Prostate gland (tissue), 2 donors: ENCODE measurements at regions not wholly inside any gene's neighbourhood (a gene's known extent, or its start where the extent isn't known, plus 50 kb on each side); places are given as distances from the start of the nearest gene placed in this dataset.

Experiments used
- DNase-seq: peaks from one replicate; pipeline ENCODE4 v3.0.0-alpha.2; 2019; ENCODE audit warnings: low spot score
- H3K27ac ChIP-seq, 2 donors: fragments of 200-600 bp; sonication (generic); 2 replicates each; pipeline ENCODE4 v1.5.1; 2017 to 2019
- H3K27me3 ChIP-seq: fragments of 200-600 bp; sonication (generic); replicated peaks from 2 replicates; pipeline ENCODE4 v1.5.1; 2019; ENCODE audit not compliant: insufficient read depth
- H3K36me3 ChIP-seq, 2 donors: fragments of 200-600 bp; sonication (generic); 1 replicate in 1 of 2; 2 replicates in 1 of 2; pipeline versions ENCODE4 v1.5.1 to v1.8.1; 2017 to 2019
- H3K4me1 ChIP-seq: fragments of 200-600 bp; sonication (generic); replicated peaks from 2 replicates; pipeline ENCODE4 v1.5.1; 2019
- H3K4me3 ChIP-seq, 2 donors: fragments of 200-600 bp; sonication (generic); 2 replicates each; pipeline ENCODE4 v1.5.1; 2017 to 2019
- H3K9me3 ChIP-seq: fragments of 200-600 bp; sonication (generic); 2 replicates; pipeline ENCODE4 v1.5.1; 2017
- POLR2A ChIP-seq: fragments of 450-650 bp; IDR thresholded peaks from one replicate; pipeline ENCODE4 v1.6.1; 2016; ENCODE audit warnings: antibody characterized with exemption, mild to moderate bottlenecking
- POLR2AphosphoS5 ChIP-seq: sonication (generic); formaldehyde crosslinking; IDR thresholded peaks from one replicate; pipeline ENCODE4 v1.6.1; 2017; ENCODE audit warnings: antibody characterized with exemption
- WGBS: methylation state at CpG from one replicate; pipeline ENCODE4 v1.1.5; 2018; 5-methylcytosine and 5-hydroxymethylcytosine counted together
- intact Hi-C: fragments of 100-400 bp; cut with DNase I; formaldehyde crosslinking; loops from one replicate; pipeline ENCODE4 v1.14.2; 2022
- TF ChIP-seq, protein P1 (sequence below), 4 experiments: fragments of 200-600 bp in 2 of 4; fragments of 450-650 bp in 2 of 4; sonication (generic) in 2 of 4; IDR thresholded peaks; 1 replicate in 3 of 4; 2 replicates in 1 of 4; pipeline ENCODE4 v1.5.1; 2016 to 2019; ENCODE audit warnings: antibody characterized with exemption in 4 of 4, mild to moderate bottlenecking in 2 of 4, moderate library complexity in 2 of 4

DNA sequence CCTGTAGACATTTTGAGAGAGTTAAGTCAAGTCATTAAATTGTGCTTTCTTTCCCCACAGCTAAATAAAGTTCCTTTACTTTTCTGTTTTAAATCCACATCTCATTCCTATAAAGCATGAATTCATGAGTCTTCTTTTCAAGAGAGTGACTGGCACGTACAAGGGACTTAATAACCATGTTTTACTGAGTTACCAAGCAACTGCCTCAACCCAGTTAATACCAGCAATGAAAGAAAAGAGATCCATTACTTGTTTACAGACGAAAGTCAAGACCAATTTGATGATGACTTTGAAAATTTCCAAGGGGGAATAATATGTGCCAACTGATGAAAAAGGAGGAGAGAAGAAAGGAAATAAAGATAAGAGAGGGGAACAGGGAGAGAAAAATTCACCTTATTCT lies 1082.5 kb upstream of the GYPC start:
- H3K9me3 ChIP-seq = no peaks in the 10 kb centered on the region
- no peak for DNase-seq
- no peak for TF ChIP-seq POLR2A
- no peak for TF ChIP-seq POLR2AphosphoS5
- TF ChIP-seq, protein P1, sequence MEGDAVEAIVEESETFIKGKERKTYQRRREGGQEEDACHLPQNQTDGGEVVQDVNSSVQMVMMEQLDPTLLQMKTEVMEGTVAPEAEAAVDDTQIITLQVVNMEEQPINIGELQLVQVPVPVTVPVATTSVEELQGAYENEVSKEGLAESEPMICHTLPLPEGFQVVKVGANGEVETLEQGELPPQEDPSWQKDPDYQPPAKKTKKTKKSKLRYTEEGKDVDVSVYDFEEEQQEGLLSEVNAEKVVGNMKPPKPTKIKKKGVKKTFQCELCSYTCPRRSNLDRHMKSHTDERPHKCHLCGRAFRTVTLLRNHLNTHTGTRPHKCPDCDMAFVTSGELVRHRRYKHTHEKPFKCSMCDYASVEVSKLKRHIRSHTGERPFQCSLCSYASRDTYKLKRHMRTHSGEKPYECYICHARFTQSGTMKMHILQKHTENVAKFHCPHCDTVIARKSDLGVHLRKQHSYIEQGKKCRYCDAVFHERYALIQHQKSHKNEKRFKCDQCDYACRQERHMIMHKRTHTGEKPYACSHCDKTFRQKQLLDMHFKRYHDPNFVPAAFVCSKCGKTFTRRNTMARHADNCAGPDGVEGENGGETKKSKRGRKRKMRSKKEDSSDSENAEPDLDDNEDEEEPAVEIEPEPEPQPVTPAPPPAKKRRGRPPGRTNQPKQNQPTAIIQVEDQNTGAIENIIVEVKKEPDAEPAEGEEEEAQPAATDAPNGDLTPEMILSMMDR (IDR thresholded peaks at IDR 0.05) = no peak
- no peak overlapping the region for H3K27ac ChIP-seq
- H3K4me1 ChIP-seq = no peaks in the 10 kb centered on the region
- H3K27me3 ChIP-seq = no peaks in the 10 kb centered on the region
- H3K4me3 ChIP-seq = no peak overlapping the region
- 31% methylated on average over 2 of the region's 2 CpGs for WGBS
- intact Hi-C loops = no loop called here
- no peaks in the 10 kb centered on the region for H3K36me3 ChIP-seq

DNA sequence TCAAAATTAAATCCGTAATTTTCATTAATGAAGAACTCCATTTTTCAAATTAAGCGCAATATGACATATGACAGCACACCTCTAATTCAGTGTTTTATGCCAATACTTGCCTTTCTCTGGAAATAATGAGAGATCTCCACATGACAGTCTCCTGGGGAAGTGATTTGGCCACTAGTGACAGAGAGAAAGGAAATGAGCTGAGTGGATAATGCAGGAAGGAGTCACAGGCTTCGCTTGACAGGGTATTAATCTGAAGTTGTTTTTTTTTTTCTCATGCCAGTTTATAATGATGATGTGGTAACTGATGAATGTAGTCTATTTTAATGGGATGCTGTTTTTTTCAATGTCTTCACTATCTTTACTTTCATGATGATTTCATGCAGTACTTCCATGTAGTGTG lies 1079.4 kb upstream of the GYPC start:
- Histone ChIP-seq H3K4me1 (no peaks in the 10 kb centered on the region), H3K27ac (no peak overlapping the region), H3K9me3 (no peaks in the 10 kb centered on the region), H3K36me3 (no peaks in the 10 kb centered on the region), H3K27me3 (no peaks in the 10 kb centered on the region), H3K4me3 (no peak overlapping the region)
- 90% methylated on average over 3 of the region's 3 CpGs for WGBS
- intact Hi-C loops = no loop called here
- DNase-seq = no peak
- no peak for TF ChIP-seq POLR2AphosphoS5
- TF ChIP-seq, protein P1 (IDR thresholded peaks at IDR 0.05) = no peak
- no peak for TF ChIP-seq POLR2A

DNA sequence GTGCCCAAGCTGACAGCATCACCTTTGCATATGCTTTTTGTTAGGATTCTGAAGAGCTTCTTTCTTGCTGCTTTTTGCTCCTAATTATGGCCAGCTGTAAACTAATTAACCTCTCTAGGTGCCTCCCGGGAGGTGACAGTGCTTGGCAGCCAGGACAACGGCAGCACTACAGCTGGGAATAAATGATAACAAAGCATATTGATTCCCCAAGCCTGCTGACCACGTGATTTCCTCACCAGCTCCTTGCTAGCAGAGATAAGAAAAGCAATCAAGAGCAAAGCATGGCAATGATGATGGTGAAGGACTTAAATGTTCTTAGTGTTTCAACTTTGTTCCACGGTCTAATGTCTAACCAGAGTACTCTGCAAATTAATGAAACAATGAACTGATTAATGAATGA lies 1074.4 kb upstream of the GYPC start:
- WGBS = 38% methylated on average over 4 of the region's 4 CpGs
- TF ChIP-seq, protein P1 (IDR thresholded peaks at IDR 0.05) = no peak
- no peak for TF ChIP-seq POLR2A
- no peak for TF ChIP-seq POLR2AphosphoS5
- DNase-seq = no peak
- intact Hi-C loops = no loop called here
- Histone ChIP-seq H3K9me3 (no peaks in the 10 kb centered on the region), H3K27me3 (no peaks in the 10 kb centered on the region), H3K4me1 (no peaks in the 10 kb centered on the region), H3K4me3 (no peak overlapping the region), H3K27ac (no peak overlapping the region), H3K36me3 (no peaks in the 10 kb centered on the region)

DNA sequence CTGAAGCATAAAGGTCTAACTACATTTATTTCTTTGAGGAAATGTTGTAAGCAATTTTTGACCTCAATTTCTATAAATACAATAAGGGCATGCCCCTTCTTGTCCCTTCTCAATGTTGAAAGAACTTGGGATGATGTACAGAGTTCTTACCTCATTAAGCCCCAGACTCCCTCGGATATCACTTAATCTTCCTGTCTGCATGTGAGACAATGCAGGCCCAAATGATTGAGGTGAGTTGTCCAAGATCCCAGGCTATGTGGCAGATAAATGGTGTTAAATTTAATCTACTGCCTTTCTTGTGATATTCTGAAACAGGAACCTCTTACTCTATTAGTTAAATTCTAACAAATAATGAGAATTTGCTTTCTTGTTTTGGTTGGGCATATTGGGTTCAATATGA lies 1073.4 kb upstream of the GYPC start:
- Histone ChIP-seq H3K36me3 (no peaks in the 10 kb centered on the region), H3K4me1 (no peaks in the 10 kb centered on the region), H3K4me3 (no peak overlapping the region), H3K9me3 (no peaks in the 10 kb centered on the region), H3K27ac (no peak overlapping the region), H3K27me3 (no peaks in the 10 kb centered on the region)
- no peak for DNase-seq
- WGBS = 16% methylated on average over 1 of the region's 1 CpG
- intact Hi-C loops = no loop called here
- TF ChIP-seq POLR2AphosphoS5 = no peak
- TF ChIP-seq, protein P1 (IDR thresholded peaks at IDR 0.05) = no peak
- no peak for TF ChIP-seq POLR2A

DNA sequence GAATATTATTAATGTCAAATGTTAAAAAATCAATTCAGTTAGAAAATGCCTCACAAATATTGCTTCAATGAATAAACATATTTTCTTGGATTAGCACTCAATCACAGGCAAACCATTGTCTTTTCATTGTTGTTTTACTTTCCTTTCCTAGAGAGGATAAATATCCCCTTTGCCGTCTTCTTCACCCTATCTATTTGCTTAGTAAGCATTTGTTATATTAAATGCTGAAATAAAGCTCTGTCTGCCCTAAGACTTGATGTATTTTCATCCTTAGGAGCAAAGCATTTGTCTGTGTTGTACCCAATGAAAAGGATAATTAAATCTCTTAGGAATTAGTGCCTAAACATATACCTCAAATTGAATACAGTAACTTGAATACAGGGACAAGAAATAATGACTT lies 1071.2 kb upstream of the GYPC start:
- TF ChIP-seq, protein P1 (IDR thresholded peaks at IDR 0.05) = no peak
- H3K4me1 ChIP-seq = no peaks in the 10 kb centered on the region
- intact Hi-C loops = no loop called here
- WGBS = 78% methylated on average over 1 of the region's 1 CpG
- no peak overlapping the region for H3K4me3 ChIP-seq
- H3K27me3 ChIP-seq = no peaks in the 10 kb centered on the region
- DNase-seq = no peak
- H3K9me3 ChIP-seq = no peaks in the 10 kb centered on the region
- H3K36me3 ChIP-seq = no peaks in the 10 kb centered on the region
- no peak overlapping the region for H3K27ac ChIP-seq
